ENCODE measurements at regions not wholly inside any gene's neighbourhood (a gene's known extent, or its start where the extent isn't known, plus 50 kb on each side); places are given as distances from the start of the nearest gene placed in this dataset.

GRCh38 chr5:105696440-105696839 is 1974.3 kb downstream of the EFNA5 start:
- TF ChIP-seq SIN3A (IDR thresholded peaks at IDR 0.05; ENCODE audit: borderline replicate concordance, insufficient read depth, low read length) = no peak
- no peak for TF ChIP-seq TAF1 (IDR thresholded peaks at IDR 0.05; ENCODE audit: borderline replicate concordance, insufficient read depth, low read length)
- no peak for TF ChIP-seq REST (IDR thresholded peaks at IDR 0.05; ENCODE audit: insufficient read depth in 1 of 2, low read depth in 2 of 2, low read length in 2 of 2)
- TF ChIP-seq FOXP2 (optimal IDR thresholded peaks at IDR 0.05; ENCODE audit: borderline replicate concordance, extremely low read depth, extremely low read length, insufficient read depth) = no peak
- no peak for TF ChIP-seq POLR2AphosphoS5 (IDR thresholded peaks at IDR 0.05; ENCODE audit: low read depth, low read length)

- TF ChIP-seq TAF1 (IDR thresholded peaks at IDR 0.05; ENCODE audit: borderline replicate concordance, insufficient read depth, low read length) (no peak), POLR2AphosphoS5 (IDR thresholded peaks at IDR 0.05; ENCODE audit: low read depth, low read length) (no peak), REST (IDR thresholded peaks at IDR 0.05; ENCODE audit: insufficient read depth in 1 of 2, low read depth in 2 of 2, low read length in 2 of 2) (no peak), SIN3A (IDR thresholded peaks at IDR 0.05; ENCODE audit: borderline replicate concordance, insufficient read depth, low read length) (no peak), FOXP2 (optimal IDR thresholded peaks at IDR 0.05; ENCODE audit: borderline replicate concordance, extremely low read depth, extremely low read length, insufficient read depth) (no peak)
Observed at GRCh38 chr5:105695941-105696340, 1974.8 kb downstream of the EFNA5 start.

- TF ChIP-seq REST (IDR thresholded peaks at IDR 0.05; ENCODE audit: insufficient read depth in 1 of 2, low read depth in 2 of 2, low read length in 2 of 2) = no peak
- no peak for TF ChIP-seq FOXP2 (optimal IDR thresholded peaks at IDR 0.05; ENCODE audit: borderline replicate concordance, extremely low read depth, extremely low read length, insufficient read depth)
- TF ChIP-seq SIN3A (IDR thresholded peaks at IDR 0.05; ENCODE audit: borderline replicate concordance, insufficient read depth, low read length) = no peak
- TF ChIP-seq POLR2AphosphoS5 (IDR thresholded peaks at IDR 0.05; ENCODE audit: low read depth, low read length) = no peak
- no peak for TF ChIP-seq TAF1 (IDR thresholded peaks at IDR 0.05; ENCODE audit: borderline replicate concordance, insufficient read depth, low read length)
Observed at GRCh38 chr5:105689596-105689995, 1981.1 kb downstream of the EFNA5 start.

- no peak for TF ChIP-seq POLR2AphosphoS5 (IDR thresholded peaks at IDR 0.05; ENCODE audit: low read depth, low read length)
- no peak for TF ChIP-seq FOXP2 (optimal IDR thresholded peaks at IDR 0.05; ENCODE audit: borderline replicate concordance, extremely low read depth, extremely low read length, insufficient read depth)
- TF ChIP-seq SIN3A (IDR thresholded peaks at IDR 0.05; ENCODE audit: borderline replicate concordance, insufficient read depth, low read length) = no peak
- no peak for TF ChIP-seq TAF1 (IDR thresholded peaks at IDR 0.05; ENCODE audit: borderline replicate concordance, insufficient read depth, low read length)
- no peak for TF ChIP-seq REST (IDR thresholded peaks at IDR 0.05; ENCODE audit: insufficient read depth in 1 of 2, low read depth in 2 of 2, low read length in 2 of 2)
Observed at GRCh38 chr5:105688227-105688792, 1982.4 kb downstream of the EFNA5 start.

All from PFSK-1 (cell line).